MM.1S (cell line): ENCODE measurements at regions not wholly inside any gene's neighbourhood (a gene's known extent, or its start where the extent isn't known, plus 50 kb on each side); places are given as distances from the start of the nearest gene placed in this dataset.
A peak's percentile ranks its signal among the peaks of the same experiment; 100 is the strongest.
"Not testable (repeated sequence)": the region's sequence is repeated elsewhere in the genome, so short reads cannot be mapped to it uniquely, and the experiment has no call there.

Source experiments
- DNase-seq: peaks from one replicate; pipeline ENCODE4 v3.0.0-alpha.2; 2015
- H2AFZ ChIP-seq: fragments of 300-600 bp; sonication (generic); 2 replicates; pipeline ENCODE4 v1.6.0; 2016; ENCODE audit warnings: antibody characterized with exemption, low read length
- H3F3A ChIP-seq: fragments of 300-600 bp; sonication (generic); 2 replicates; pipeline ENCODE4 v1.6.1; 2016; ENCODE audit warnings: mild to moderate bottlenecking, antibody characterized with exemption, low read length, moderate library complexity, mixed read lengths; ENCODE audit not compliant: insufficient read depth
- H3K27ac ChIP-seq: fragments of 300-600 bp; sonication (generic); 2 replicates; pipeline ENCODE4 v1.5.1; 2016; ENCODE audit warnings: mild to moderate bottlenecking, low read length
- H3K27me3 ChIP-seq: fragments of 300-600 bp; sonication (generic); replicated peaks from 2 replicates; pipeline ENCODE4 v1.6.0; 2016; ENCODE audit warnings: low read length; ENCODE audit not compliant: insufficient read depth
- H3K36me3 ChIP-seq: fragments of 300-600 bp; sonication (generic); replicated peaks from 2 replicates; pipeline ENCODE4 v1.6.1; 2016; ENCODE audit warnings: mild to moderate bottlenecking, low read length, mixed read lengths; ENCODE audit not compliant: insufficient read depth
- H3K4me1 ChIP-seq: fragments of 300-600 bp; sonication (generic); 2 replicates; pipeline ENCODE4 v1.6.1; 2016; ENCODE audit warnings: low read length, mixed read lengths
- H3K4me2 ChIP-seq: fragments of 300-600 bp; sonication (generic); 2 replicates; pipeline ENCODE4 v1.6.0; 2016; ENCODE audit warnings: low read depth, low read length
- H3K4me3 ChIP-seq: fragments of 300-600 bp; sonication (generic); 2 replicates; pipeline ENCODE4 v1.5.1; 2016; ENCODE audit warnings: low read length, mixed read lengths
- H3K79me2 ChIP-seq: fragments of 300-600 bp; sonication (generic); 2 replicates; pipeline ENCODE4 v1.6.1; 2016; ENCODE audit warnings: mixed run types, low read length, mixed read lengths
- H3K9ac ChIP-seq: fragments of 300-600 bp; sonication (generic); 2 replicates; pipeline ENCODE4 v1.6.1; 2016; ENCODE audit warnings: low read length, mixed read lengths
- H3K9me2 ChIP-seq: fragments of 300-600 bp; sonication (generic); replicated peaks from 2 replicates; pipeline ENCODE4 v1.6.1; 2016; ENCODE audit warnings: mild to moderate bottlenecking, low read length, mixed read lengths; ENCODE audit not compliant: insufficient read depth
- H3K9me3 ChIP-seq: fragments of 300-600 bp; sonication (generic); replicated peaks from 2 replicates; pipeline ENCODE4 v1.6.1; 2016; ENCODE audit warnings: mild to moderate bottlenecking, low read length, mixed read lengths; ENCODE audit not compliant: insufficient read depth
- H4K20me1 ChIP-seq: fragments of 300-600 bp; sonication (generic); 2 replicates; pipeline ENCODE4 v1.6.1; 2016; ENCODE audit warnings: mild to moderate bottlenecking, low read length, moderate library complexity, mixed read lengths; ENCODE audit not compliant: insufficient read depth
- CTCF ChIP-seq: fragments of 300-600 bp; sonication (generic); IDR thresholded peaks from 2 replicates; pipeline ENCODE4 v1.5.1; 2016; ENCODE audit warnings: antibody characterized with exemption, low read length, mixed read lengths
- EZH2 ChIP-seq: fragments of 300-600 bp; sonication (generic); optimal IDR thresholded peaks from 2 replicates; pipeline ENCODE3; 2017; ENCODE audit warnings: low read depth, mild to moderate bottlenecking, antibody characterized with exemption, low read length, mixed read lengths
- EZH2phosphoT487 ChIP-seq: fragments of 300-600 bp; sonication (generic); IDR thresholded peaks from 2 replicates; pipeline ENCODE4 v1.6.1; 2018; ENCODE audit warnings: antibody characterized with exemption, low read length

- H2AFZ ChIP-seq = no peak overlapping the region; the same call in 1 of the 2 replicates
- TF ChIP-seq CTCF = peak; percentile 89
- TF ChIP-seq EZH2 = no peak
- TF ChIP-seq EZH2phosphoT487 = no peak
Measured at GRCh38 chr7:142632271-142633134, 116.8 kb upstream of the PRSS1 start.

GRCh38 chr7:142629588-142630260 lies 119.5 kb upstream of the PRSS1 start:
- Histone ChIP-seq H3K9ac (no peak overlapping the region), H4K20me1 (no peaks in the 10 kb centered on the region), H3K9me3 (no peaks in the 10 kb centered on the region), H3K4me2 (no peak overlapping the region), H2AFZ (no peak overlapping the region), H3K36me3 (no peaks in the 10 kb centered on the region), H3K79me2 (no peaks in the 10 kb centered on the region), H3K4me3 (no peak overlapping the region), H3K4me1 (no peaks in the 10 kb centered on the region), H3K9me2 (no peaks in the 10 kb centered on the region), H3K27ac (no peak overlapping the region), H3K27me3 (no peaks in the 10 kb centered on the region), H3F3A (no peaks in the 10 kb centered on the region)
- no peak for DNase-seq
- no peak for TF ChIP-seq EZH2
- no peak for TF ChIP-seq EZH2phosphoT487
- TF ChIP-seq CTCF = no peak

More at GRCh38 chr7:142632271-142633134, 116.8 kb upstream of the PRSS1 start:
- Histone ChIP-seq H3K79me2 (no peaks in the 10 kb centered on the region), H3K27ac (no peak overlapping the region), H3F3A (no peaks in the 10 kb centered on the region), H3K4me3 (no peak overlapping the region), H4K20me1 (no peaks in the 10 kb centered on the region), H3K27me3 (no peaks in the 10 kb centered on the region), H3K4me2 (peak overlapping the region; percentile 22; the same call in 1 of the 2 replicates), H3K9ac (no peak overlapping the region), H3K4me1 (no peaks in the 10 kb centered on the region), H3K36me3 (no peaks in the 10 kb centered on the region), H3K9me2 (no peaks in the 10 kb centered on the region), H3K9me3 (no peaks in the 10 kb centered on the region)
- DNase-seq = peak; percentile 88

GRCh38 chr7:142628945-142629344 lies 120.3 kb upstream of the PRSS1 start:
- H2AFZ ChIP-seq = no peak overlapping the region
- no peaks in the 10 kb centered on the region for H3K4me1 ChIP-seq
- H3F3A ChIP-seq = no peaks in the 10 kb centered on the region

GRCh38 chr7:142627223-142627622 lies 122.0 kb upstream of the PRSS1 start:
- H3K27me3 ChIP-seq, H3K79me2 ChIP-seq, H3K4me2 ChIP-seq, DNase-seq, H3K9ac ChIP-seq, H4K20me1 ChIP-seq, H3K27ac ChIP-seq, H3F3A ChIP-seq, H3K36me3 ChIP-seq, H2AFZ ChIP-seq, H3K4me1 ChIP-seq, H3K9me2 ChIP-seq, H3K4me3 ChIP-seq, H3K9me3 ChIP-seq: not testable (repeated sequence)

More at GRCh38 chr7:142628945-142629344, 120.3 kb upstream of the PRSS1 start:
- Histone ChIP-seq H3K4me3 (no peak overlapping the region), H3K27me3 (no peaks in the 10 kb centered on the region), H3K4me2 (no peak overlapping the region), H3K36me3 (no peaks in the 10 kb centered on the region), H3K79me2 (no peaks in the 10 kb centered on the region), H3K9ac (no peak overlapping the region), H3K9me2 (no peaks in the 10 kb centered on the region), H3K27ac (no peak overlapping the region), H4K20me1 (no peaks in the 10 kb centered on the region), H3K9me3 (no peaks in the 10 kb centered on the region)
- no peak for DNase-seq
- TF ChIP-seq CTCF = no peak
- no peak for TF ChIP-seq EZH2
- TF ChIP-seq EZH2phosphoT487 = no peak
